Ramos (cell line): ENCODE measurements at regions not wholly inside any gene's neighbourhood (a gene's known extent, or its start where the extent isn't known, plus 50 kb on each side); places are given as distances from the start of the nearest gene placed in this dataset.

Source experiments
- in situ Hi-C: fragments of 300-500 bp; cut with MboI; formaldehyde crosslinking; loops from one replicate; pipeline ENCODE4 v1.14.3; 2022; ENCODE audit warnings: low sequenced_read_pairs; ENCODE audit not compliant: unreplicated experiment

GRCh38 chr1:234976861-234977680 is 151.6 kb downstream of the TOMM20 start:
- in situ Hi-C loops = no loop called here

- in situ Hi-C loops = no loop called here
Observed at GRCh38 chr1:234975941-234976860, 152.4 kb downstream of the TOMM20 start.

GRCh38 chr1:234975122-234975940 is 153.3 kb downstream of the TOMM20 start:
- in situ Hi-C loops = no loop called here

- in situ Hi-C loops = no loop called here
Observed at GRCh38 chr1:234973426-234974250, 155.0 kb downstream of the TOMM20 start.

GRCh38 chr1:234972411-234973191 is 156.0 kb downstream of the TOMM20 start:
- in situ Hi-C loops = no loop called here

- in situ Hi-C loops = no loop called here
Observed at GRCh38 chr1:234971586-234972297, 156.9 kb downstream of the TOMM20 start.

GRCh38 chr1:234970731-234971476 is 157.7 kb downstream of the TOMM20 start:
- in situ Hi-C loops = no loop called here

- in situ Hi-C loops = no loop called here
Observed at GRCh38 chr1:234970401-234970730, 158.3 kb downstream of the TOMM20 start.

- in situ Hi-C loops = no loop called here
Observed at GRCh38 chr1:234969581-234970400, 158.8 kb downstream of the TOMM20 start.

GRCh38 chr1:234969011-234969441 is 159.6 kb downstream of the TOMM20 start:
- in situ Hi-C loops = no loop called here

GRCh38 chr1:234968451-234968850 is 160.2 kb downstream of the TOMM20 start:
- in situ Hi-C loops = no loop called here

- in situ Hi-C loops = no loop called here
Observed at GRCh38 chr1:234967121-234967520, 161.5 kb downstream of the TOMM20 start.

- in situ Hi-C loops = no loop called here
Observed at GRCh38 chr1:234965111-234965510, 163.5 kb downstream of the TOMM20 start.

- in situ Hi-C loops = no loop called here
Observed at GRCh38 chr1:234963904-234964702, 164.5 kb downstream of the TOMM20 start.

GRCh38 chr1:234963180-234963903 is 165.3 kb downstream of the TOMM20 start:
- in situ Hi-C loops = no loop called here
